GM18951 (cell line): ENCODE measurements at regions not wholly inside any gene's neighbourhood (a gene's known extent, or its start where the extent isn't known, plus 50 kb on each side); places are given as distances from the start of the nearest gene placed in this dataset.
"Not testable (repeated sequence)": the region's sequence is repeated elsewhere in the genome, so short reads cannot be mapped to it uniquely, and the experiment has no call there.

Source experiments
- POLR2A ChIP-seq: IDR thresholded peaks from 4 replicates; pipeline ENCODE4 v1.6.1; 2011; ENCODE audit warnings: mild to moderate bottlenecking; ENCODE audit not compliant: insufficient read length, insufficient read depth; ENCODE audit errors: extremely low read depth
- in situ Hi-C: fragments of 300-500 bp; cut with MboI; formaldehyde crosslinking; loops from one replicate; pipeline ENCODE4 v1.12.0; 2022; ENCODE audit warnings: low sequenced_read_pairs, mixed read lengths, inconsistent platforms; ENCODE audit not compliant: unreplicated experiment

DNA sequence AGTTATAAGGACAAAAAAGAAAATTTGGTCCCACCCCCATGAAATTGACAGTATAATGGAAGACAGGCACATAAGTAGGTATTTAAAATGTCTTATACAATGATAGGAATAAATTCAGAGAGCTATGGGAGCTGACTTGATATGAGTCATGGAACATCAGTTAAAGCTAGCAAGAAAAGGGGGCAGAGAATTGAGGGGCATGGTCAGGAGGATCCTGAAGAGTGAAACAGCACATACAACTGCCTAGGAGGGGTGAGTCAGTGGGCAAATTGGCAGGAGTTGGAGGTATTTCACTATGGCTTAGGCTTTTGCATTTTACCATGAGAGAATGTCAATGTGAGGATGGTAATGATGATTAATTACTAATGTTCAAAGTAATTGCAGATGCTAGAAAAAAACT, 95.4 kb upstream of the BANK1 start:
- in situ Hi-C loops, result no loop called here
- no peak for TF ChIP-seq POLR2A

- in situ Hi-C loops, result not testable (repeated sequence)
Observed at GRCh38 chr4:101694403-101694802, 96.1 kb upstream of the BANK1 start.

- in situ Hi-C loops, result no loop called here
- no peak for TF ChIP-seq POLR2A
Observed at GRCh38 chr4:101693842-101694398, 96.6 kb upstream of the BANK1 start.

DNA sequence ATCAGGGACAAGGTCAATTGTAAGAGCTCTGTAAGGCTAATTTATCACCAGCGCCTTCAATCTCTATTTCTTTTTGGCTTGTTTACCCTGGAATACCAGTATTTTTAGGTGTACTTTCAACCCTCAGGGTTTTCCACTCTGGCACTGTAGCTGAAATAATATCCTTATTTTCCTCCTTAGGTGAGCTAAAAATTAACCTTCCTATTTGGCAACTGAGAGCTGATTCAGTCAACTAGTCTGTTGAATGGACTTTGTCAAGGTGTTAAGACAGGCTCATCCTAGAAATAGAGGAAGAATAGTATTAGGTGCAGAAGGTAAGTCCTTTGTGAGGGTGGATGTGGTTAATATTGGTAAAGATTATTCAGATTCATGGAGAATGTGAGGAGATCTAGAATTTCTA, 101.3 kb upstream of the BANK1 start:
- no peak for TF ChIP-seq POLR2A
- in situ Hi-C loops, result no loop called here

GRCh38 chr4:101685126-101685525, 105.4 kb upstream of the BANK1 start:
- TF ChIP-seq POLR2A, result no peak

GRCh38 chr4:101682946-101683345, 107.6 kb upstream of the BANK1 start:
- in situ Hi-C loops, result no loop called here
- no peak for TF ChIP-seq POLR2A

More at GRCh38 chr4:101685126-101685525, 105.4 kb upstream of the BANK1 start:
- in situ Hi-C loops, result no loop called here

DNA sequence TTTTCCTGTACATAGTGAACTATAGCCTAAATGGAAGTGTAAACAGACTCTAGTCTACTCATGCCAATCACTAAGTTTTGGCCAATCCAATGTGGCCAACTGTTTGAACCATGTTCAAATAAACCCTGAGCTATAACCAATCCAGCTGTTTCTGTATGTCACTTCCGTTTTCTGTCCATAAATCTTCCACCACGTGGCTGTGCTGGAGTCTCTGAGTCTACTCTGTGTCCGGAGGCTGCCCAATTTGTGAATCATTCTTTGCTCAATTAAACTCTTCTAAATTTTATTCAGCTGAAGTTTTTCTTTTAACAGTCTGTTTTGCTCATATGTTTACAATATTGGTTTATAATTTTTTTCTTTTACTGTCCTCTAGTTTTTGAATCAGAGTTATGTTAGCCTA, 112.3 kb upstream of the BANK1 start:
- in situ Hi-C loops, result no loop called here

DNA sequence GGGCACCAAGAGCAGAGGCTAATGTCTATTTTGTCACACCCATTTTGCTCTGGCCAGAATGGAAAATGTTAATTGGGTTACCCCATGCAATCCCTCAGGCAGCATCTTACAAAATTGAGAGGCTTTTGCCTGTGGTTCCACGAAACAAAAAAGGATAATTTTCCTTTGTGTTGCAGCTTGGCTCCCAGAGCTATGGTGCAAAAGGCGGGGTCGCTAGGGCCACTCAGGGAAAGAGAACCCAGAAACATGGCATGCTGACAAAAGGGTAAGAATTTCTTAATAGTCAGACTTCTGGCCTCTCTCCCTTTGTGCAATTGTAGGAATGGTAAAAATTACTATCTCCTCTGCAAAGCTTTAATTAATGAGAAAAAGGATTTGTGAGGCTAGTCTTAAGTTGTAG, 119.6 kb upstream of the BANK1 start:
- no peak for TF ChIP-seq POLR2A

More for the DNA sequence above, 112.3 kb upstream of the BANK1 start:
- TF ChIP-seq POLR2A, result no peak

DNA sequence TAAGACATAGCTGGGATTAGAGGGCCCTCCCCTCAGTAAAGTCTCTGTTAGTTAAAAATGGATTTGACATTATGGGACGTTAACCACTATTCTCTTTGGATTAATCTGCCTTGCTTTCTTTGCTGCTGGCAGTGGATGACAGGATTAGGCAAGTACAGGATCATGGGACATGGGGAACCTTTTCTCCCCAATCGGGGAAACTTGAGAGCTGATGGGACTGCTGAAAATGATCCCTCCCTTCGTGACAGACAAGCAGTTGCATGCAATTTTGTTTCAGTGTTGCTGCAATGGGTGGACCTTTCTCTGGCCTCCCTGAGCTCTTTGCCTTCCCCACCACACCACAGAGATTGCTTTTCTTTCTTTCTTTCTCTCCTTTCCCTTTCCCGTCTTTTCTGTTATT, 120.2 kb upstream of the BANK1 start:
- TF ChIP-seq POLR2A, result no peak
- in situ Hi-C loops, result no loop called here

More for the DNA sequence above, 119.6 kb upstream of the BANK1 start:
- in situ Hi-C loops, result no loop called here

DNA sequence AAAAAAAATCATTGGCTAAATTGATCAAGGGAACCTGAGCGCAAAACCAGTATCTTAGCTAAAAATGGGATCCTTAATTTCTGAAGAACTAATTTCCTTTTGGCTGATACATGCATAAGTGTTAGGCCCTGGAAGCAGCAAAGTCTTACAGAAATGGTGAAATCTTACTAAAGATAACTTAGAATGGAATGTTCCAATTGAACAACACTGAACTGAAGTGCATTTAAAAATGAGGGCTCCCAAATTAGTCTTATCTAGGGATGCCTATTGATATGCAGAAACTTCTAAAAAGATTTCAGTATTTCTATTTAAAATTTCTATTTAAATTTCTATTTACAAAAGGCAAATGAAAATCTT, 120.7 kb upstream of the BANK1 start:
- TF ChIP-seq POLR2A, result no peak
- in situ Hi-C loops, result no loop called here

DNA sequence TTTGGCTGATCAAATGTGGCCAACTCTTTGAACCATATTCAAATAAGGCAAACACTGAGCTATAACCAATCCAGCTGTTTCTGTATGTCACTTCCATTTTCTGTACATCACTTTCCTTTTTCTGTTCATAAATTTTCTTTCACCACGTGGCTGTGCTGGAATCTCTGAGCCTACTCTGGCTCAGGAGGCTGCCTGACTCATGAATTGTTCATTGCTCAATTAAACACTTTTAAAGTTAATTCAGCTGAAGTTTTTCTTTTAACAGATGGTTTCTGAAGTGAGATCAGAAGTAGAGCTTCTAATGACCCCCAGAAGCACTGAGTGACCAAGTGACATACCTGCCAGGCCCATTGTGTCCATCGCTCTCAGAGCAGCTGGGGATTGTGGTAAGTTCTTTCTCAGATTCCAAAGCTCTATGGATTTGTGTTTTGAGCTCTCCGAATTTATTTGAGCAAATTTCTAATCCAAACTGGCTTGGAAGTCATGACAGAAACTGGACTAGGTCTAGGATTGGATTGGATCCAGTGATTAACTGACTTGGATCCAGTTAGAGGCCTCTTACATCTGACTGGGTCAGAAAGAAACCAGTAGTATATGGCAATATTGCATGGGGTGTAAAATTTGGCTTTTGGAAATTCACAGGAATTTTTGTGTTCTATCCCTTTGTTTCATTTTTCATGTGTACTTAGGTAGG, 121.2 kb upstream of the BANK1 start:
- TF ChIP-seq POLR2A, result no peak
- in situ Hi-C loops, result no loop called here

GRCh38 chr4:101667348-101667747, 123.2 kb upstream of the BANK1 start:
- no peak for TF ChIP-seq POLR2A
- in situ Hi-C loops, result no loop called here

DNA sequence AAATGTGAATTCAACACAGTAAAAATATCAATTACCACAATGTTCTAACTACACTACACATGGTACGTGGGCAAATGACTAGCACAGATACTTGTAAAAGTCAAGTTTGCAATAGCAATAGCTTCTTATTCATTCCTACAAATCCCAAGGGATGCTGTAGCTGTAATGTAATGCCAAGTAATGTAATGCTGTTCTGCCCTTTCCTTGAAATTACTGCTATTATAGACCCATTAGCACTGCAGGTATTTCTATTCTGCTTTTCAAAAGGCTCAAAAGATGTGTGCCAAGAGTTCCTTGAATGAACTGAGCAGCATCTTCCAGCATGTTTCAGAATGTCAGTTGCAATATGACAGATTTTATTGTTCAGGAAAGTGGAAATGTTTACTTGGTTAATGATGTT, 129.9 kb upstream of the BANK1 start:
- in situ Hi-C loops, result no loop called here
- no peak for TF ChIP-seq POLR2A

DNA sequence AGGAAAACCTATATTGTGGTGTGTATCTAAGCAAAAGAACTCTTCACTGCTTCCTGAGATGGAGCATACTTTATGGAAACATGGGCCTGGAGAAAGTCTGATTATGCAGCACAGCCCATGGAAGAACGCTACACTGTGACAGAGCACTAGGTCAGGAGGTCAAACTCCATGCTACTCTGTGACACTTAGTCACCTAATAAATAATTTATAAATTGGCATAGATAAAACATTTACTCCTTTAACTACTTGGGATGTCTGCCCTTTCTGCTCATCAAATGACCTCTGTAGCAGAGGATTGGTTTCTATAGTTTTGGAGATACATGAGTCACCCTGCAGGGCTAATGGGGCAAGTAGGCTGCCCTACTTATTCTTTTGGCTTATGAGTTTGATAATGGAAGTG, 134.7 kb upstream of the BANK1 start:
- in situ Hi-C loops, result no loop called here
- TF ChIP-seq POLR2A, result no peak

GRCh38 chr4:101655005-101655404, 135.5 kb upstream of the BANK1 start:
- no peak for TF ChIP-seq POLR2A
- in situ Hi-C loops, result no loop called here
